Upper lobe of right lung (tissue), 1 donor: ENCODE measurements at regions not wholly inside any gene's neighbourhood (a gene's known extent, or its start where the extent isn't known, plus 50 kb on each side); places are given as distances from the start of the nearest gene placed in this dataset.

Experiments
- ATAC-seq: fragments of 200-7000 bp; cut with Tn5 transposase; one replicate; pipeline ENCODE4 v1.9.1; 2020; ENCODE audit warnings: mild to moderate bottlenecking, moderate library complexity
- DNase-seq: peaks from one replicate; pipeline ENCODE4 v3.0.0-alpha.2; 2020
- H3K27ac ChIP-seq: fragments of 200-600 bp; one replicate; pipeline ENCODE4 v1.8.0; 2022
- H3K27me3 ChIP-seq: fragments of 200-600 bp; one replicate; pipeline ENCODE4 v1.8.0; 2022; ENCODE audit warnings: mild to moderate bottlenecking
- H3K36me3 ChIP-seq: fragments of 200-600 bp; one replicate; pipeline ENCODE4 v1.8.0; 2022
- H3K4me1 ChIP-seq: fragments of 200-600 bp; one replicate; pipeline ENCODE4 v1.8.0; 2022
- H3K4me3 ChIP-seq: fragments of 200-600 bp; one replicate; pipeline ENCODE4 v1.8.0; 2022; ENCODE audit warnings: mild to moderate bottlenecking
- H3K9me3 ChIP-seq: fragments of 200-600 bp; one replicate; pipeline ENCODE4 v1.8.0; 2022
- intact Hi-C: fragments of 100-400 bp; cut with DNase I; formaldehyde crosslinking; loops from one replicate; pipeline ENCODE4 v1.11.0; 2022
- TF ChIP-seq, protein P1 (sequence below): fragments of 200-600 bp; IDR thresholded peaks from one replicate; pipeline ENCODE4 v1.8.0; 2022; ENCODE audit warnings: antibody characterized with exemption
- donor health status: DM: no; HTN: yes; CAD: no; lungs with severe emphysema.

DNA sequence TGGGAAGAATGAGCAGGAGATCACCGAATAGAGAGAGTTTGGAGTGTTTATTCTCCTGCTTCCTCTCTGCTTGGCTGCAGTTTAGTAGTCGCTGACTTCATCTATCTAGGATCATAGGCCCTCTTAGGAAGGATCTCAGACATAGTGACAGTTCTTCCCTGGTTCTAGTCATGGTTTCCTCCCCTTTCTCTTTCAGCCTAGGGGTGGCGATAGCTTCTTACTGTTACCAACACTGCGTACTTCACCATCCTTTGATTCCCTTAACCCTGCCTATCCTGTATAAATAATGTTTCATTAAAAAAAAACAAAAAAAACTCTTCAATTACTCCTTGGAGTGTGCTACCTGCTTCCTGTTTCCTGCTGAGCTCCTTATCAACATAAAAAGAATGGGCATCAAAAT, 103.8 kb downstream of the DDX53 start:
- no peaks in the 10 kb centered on the region for H3K4me1 ChIP-seq
- H3K27me3 ChIP-seq = no peaks in the 10 kb centered on the region
- TF ChIP-seq, protein P1, sequence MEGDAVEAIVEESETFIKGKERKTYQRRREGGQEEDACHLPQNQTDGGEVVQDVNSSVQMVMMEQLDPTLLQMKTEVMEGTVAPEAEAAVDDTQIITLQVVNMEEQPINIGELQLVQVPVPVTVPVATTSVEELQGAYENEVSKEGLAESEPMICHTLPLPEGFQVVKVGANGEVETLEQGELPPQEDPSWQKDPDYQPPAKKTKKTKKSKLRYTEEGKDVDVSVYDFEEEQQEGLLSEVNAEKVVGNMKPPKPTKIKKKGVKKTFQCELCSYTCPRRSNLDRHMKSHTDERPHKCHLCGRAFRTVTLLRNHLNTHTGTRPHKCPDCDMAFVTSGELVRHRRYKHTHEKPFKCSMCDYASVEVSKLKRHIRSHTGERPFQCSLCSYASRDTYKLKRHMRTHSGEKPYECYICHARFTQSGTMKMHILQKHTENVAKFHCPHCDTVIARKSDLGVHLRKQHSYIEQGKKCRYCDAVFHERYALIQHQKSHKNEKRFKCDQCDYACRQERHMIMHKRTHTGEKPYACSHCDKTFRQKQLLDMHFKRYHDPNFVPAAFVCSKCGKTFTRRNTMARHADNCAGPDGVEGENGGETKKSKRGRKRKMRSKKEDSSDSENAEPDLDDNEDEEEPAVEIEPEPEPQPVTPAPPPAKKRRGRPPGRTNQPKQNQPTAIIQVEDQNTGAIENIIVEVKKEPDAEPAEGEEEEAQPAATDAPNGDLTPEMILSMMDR = no peak
- intact Hi-C loops = no loop called here
- ATAC-seq (no peak), DNase-seq (no peak)
- H3K4me3 ChIP-seq = no peak overlapping the region
- H3K36me3 ChIP-seq = no peaks in the 10 kb centered on the region
- no peak overlapping the region for H3K27ac ChIP-seq
- H3K9me3 ChIP-seq = no peaks in the 10 kb centered on the region

DNA sequence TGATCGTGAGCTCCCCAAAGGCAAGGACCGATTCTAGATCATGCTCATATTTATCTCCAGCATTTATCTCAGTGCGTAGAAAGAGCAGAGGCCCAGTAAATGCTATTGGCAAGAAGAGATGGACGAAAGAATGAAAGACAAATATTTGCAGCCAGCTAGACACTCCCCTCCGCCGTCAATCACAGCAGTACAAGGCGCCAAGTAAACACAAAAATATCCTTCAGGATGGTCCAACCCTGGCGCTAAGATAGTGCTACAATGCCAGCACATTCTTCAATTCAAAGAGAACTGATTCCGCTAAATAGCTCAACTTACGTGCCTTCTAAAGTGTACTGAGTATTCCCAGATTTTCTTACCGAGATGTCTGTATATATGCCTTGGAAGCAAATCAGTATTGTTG, 114.5 kb downstream of the DDX53 start:
- ATAC-seq (no peak), DNase-seq (no peak)
- no peaks in the 10 kb centered on the region for H3K36me3 ChIP-seq
- H3K27ac ChIP-seq = no peak overlapping the region
- H3K4me1 ChIP-seq = no peaks in the 10 kb centered on the region
- no peaks in the 10 kb centered on the region for H3K9me3 ChIP-seq
- H3K27me3 ChIP-seq = no peaks in the 10 kb centered on the region
- intact Hi-C loops = no loop called here
- TF ChIP-seq, protein P1 = no peak
- no peak overlapping the region for H3K4me3 ChIP-seq

DNA sequence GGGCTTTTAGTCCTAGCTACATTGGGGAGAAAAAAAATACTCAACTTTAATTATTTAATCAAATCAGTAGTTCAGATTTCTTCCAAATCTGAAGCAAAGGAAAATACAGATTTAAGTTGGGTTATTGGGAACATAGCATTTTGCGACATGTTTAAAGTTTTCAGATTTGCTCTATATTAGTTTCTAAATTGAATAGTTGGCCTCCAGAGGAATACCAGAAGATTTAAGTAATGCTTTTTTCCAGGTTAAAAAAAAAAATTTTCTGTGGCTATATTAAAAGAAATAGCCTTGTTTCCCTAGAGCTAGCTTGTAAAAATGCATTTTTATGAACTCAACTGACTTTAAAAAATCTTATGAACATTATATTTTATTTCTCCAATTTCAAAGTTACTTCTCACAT, 115.9 kb downstream of the DDX53 start:
- Histone ChIP-seq H3K27ac (no peak overlapping the region), H3K27me3 (no peaks in the 10 kb centered on the region), H3K36me3 (no peaks in the 10 kb centered on the region), H3K4me3 (no peak overlapping the region), H3K4me1 (no peaks in the 10 kb centered on the region), H3K9me3 (no peaks in the 10 kb centered on the region)
- ATAC-seq = no peak
- no peak for DNase-seq
- TF ChIP-seq, protein P1 = no peak
- intact Hi-C loops = no loop called here

DNA sequence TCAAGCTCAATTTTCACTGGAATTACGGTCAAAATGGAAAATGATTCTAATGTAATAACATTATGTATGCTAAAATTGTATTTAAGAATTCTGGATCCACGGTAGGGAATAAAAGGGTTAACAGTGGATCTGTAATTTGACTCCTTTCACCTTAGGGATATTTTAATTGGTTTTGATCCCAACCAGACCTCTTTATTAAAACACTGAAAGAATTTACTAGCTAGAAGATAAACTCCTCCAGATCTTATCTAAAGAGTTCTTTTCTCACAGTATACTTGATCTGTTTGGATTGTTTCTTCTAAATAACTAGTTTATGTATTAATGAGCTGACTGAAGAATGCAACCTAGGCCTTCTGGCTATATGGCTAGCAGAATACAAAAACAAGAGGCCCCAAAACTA, 118.4 kb downstream of the DDX53 start:
- TF ChIP-seq, protein P1 = no peak
- Histone ChIP-seq H3K27ac (no peak overlapping the region), H3K36me3 (no peaks in the 10 kb centered on the region), H3K4me1 (no peaks in the 10 kb centered on the region), H3K27me3 (no peaks in the 10 kb centered on the region), H3K9me3 (no peaks in the 10 kb centered on the region), H3K4me3 (no peak overlapping the region)
- DNase-seq (no peak), ATAC-seq (no peak)
- intact Hi-C loops = no loop called here

DNA sequence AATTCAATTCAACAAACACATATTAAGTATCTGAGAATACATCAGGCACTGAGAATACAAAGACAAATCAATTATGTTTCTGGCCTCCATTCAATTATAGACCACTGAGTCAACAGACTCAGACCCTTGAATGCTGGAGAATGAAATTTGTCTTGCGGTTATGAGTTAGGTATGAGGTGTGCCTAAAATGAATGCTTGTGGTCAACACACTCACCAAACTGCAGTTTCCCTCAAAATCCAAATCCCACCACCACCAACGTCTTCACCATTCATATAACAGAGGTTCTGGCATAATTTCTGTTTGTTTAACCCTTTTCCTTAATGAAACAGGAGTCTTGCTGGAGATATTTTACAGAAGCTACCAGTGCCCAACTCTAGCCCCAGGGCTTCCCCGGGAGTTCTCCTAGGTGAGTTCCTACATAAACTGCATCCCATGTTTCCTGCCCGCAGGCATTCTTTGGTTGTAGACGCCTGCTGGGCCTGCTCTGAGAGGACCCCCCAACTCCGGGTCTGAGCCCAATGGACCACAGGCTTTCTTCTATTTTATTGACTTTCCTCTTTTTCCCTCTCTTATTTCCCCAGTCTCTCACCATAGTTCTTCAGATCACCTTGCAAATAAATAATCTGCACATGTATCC, 119.2 kb downstream of the DDX53 start:
- no peak overlapping the region for H3K27ac ChIP-seq
- no peaks in the 10 kb centered on the region for H3K27me3 ChIP-seq

More for the DNA sequence above, 119.2 kb downstream of the DDX53 start:
- Histone ChIP-seq H3K4me1 (no peaks in the 10 kb centered on the region), H3K36me3 (no peaks in the 10 kb centered on the region), H3K4me3 (no peak overlapping the region), H3K9me3 (no peaks in the 10 kb centered on the region)
- TF ChIP-seq, protein P1 = no peak
- no peak for DNase-seq
- ATAC-seq = no peak
- intact Hi-C loops = no loop called here
